ENCODE measurements at regions not wholly inside any gene's neighbourhood (a gene's known extent, or its start where the extent isn't known, plus 50 kb on each side); places are given as distances from the start of the nearest gene placed in this dataset.

DNA sequence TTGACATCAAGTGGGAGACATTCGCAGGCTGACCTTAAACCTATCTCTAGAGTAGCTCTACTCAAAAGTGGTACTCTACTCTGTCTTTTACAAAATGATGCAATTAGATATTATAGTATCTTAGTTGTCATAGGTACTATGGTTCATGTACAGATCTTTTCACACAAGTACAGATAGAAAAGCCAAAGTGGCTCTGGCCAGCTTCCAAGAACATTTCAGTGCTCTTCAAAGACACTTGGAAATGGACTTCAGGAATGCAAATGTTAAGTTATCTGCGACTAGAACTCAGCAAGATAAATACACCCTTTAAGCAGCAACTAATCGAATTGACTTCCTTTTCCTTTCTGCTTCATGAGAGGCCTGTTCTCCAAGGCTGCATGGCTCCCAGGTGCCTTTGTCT lies 718.7 kb upstream of the FAM98A start:
- Mint-ChIP-seq H3K27me3 (ENCODE audit: insufficient read depth, unreplicated experiment) (peaks cover under 1% of the 10 kb centered on the region), H3K27ac (ENCODE audit: unreplicated experiment) (no peak overlapping the region), H3K4me3 (ENCODE audit: unreplicated experiment) (no peak overlapping the region), H3K9me3 (ENCODE audit: unreplicated experiment) (no peaks in the 10 kb centered on the region), H3K36me3 (ENCODE audit: insufficient read depth, unreplicated experiment) (no peaks in the 10 kb centered on the region), H3K4me1 (ENCODE audit: low read depth, unreplicated experiment) (no peaks in the 10 kb centered on the region)
- TF ChIP-seq, protein P1, sequence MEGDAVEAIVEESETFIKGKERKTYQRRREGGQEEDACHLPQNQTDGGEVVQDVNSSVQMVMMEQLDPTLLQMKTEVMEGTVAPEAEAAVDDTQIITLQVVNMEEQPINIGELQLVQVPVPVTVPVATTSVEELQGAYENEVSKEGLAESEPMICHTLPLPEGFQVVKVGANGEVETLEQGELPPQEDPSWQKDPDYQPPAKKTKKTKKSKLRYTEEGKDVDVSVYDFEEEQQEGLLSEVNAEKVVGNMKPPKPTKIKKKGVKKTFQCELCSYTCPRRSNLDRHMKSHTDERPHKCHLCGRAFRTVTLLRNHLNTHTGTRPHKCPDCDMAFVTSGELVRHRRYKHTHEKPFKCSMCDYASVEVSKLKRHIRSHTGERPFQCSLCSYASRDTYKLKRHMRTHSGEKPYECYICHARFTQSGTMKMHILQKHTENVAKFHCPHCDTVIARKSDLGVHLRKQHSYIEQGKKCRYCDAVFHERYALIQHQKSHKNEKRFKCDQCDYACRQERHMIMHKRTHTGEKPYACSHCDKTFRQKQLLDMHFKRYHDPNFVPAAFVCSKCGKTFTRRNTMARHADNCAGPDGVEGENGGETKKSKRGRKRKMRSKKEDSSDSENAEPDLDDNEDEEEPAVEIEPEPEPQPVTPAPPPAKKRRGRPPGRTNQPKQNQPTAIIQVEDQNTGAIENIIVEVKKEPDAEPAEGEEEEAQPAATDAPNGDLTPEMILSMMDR (IDR thresholded peaks at IDR 0.05; ENCODE audit: insufficient read depth in 1 of 2, low read depth in 1 of 2, low read length in 1 of 2, severe bottlenecking in 1 of 2, unreplicated experiment in 1 of 2), result no peak
- no peaks in the 10 kb centered on the region for H3K9me3 ChIP-seq
- no peaks in the 10 kb centered on the region for H3K27me3 ChIP-seq (replicated peaks; ENCODE audit: control insufficient read depth, insufficient read depth, low read length)
- H3K36me3 ChIP-seq (ENCODE audit: control insufficient read depth, insufficient read depth, low read length), result no peaks in the 10 kb centered on the region
- H3K4me1 ChIP-seq, result no peaks in the 10 kb centered on the region
- CTCF ChIA-PET, result no interaction called here
- POLR2A ChIA-PET, result no interaction called here
- no peak for DNase-seq
- BruUV-seq (replicated peaks), result no TSS peak
- intact Hi-C loops (cut with micrococcal nuclease; ENCODE audit: unreplicated experiment), result no loop called here
- no peak overlapping the region for H3K4me3 ChIP-seq (ENCODE audit: low read depth, low read length)

DNA sequence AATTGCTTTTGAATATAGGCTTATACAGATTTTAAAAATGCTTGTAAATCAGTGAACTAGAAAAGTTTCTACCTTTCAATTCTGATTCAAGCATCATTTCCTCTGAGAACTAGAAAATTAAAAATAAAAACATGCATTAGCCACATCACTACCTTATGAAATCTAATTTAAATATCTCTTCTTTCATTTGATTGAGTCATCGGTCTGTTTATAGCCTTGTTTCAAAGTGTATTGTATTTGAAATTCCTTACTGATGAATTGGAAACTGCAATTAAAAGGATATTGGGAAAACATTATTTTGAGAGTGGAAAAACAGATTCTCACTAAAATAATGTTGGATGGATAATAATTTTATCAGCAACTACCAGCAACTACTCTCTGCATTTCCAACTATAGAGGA lies 717.7 kb upstream of the FAM98A start:
- ChIA-PET CTCF (no interaction called here), POLR2A (no interaction called here)

DNA sequence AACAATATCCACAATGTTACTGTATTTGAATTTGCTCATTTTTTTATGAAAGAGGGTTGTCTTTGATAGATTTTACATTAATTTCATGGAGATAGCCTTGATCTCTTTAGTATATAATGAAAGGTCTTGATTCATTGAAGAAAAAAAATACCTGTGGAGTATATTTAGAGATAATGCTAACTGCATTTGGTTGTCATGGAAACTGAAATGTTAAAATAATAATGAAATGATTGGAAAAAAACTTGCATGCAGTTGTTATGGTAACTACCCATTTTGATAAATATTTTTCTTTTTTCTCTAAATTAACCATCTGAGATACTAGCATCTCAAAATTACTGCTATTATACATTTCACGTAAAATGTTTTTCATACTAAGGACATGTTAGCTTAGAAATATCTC lies 712.7 kb upstream of the FAM98A start:
- Mint-ChIP-seq H3K4me1 (ENCODE audit: low read depth, unreplicated experiment) (no peaks in the 10 kb centered on the region), H3K36me3 (ENCODE audit: insufficient read depth, unreplicated experiment) (no peaks in the 10 kb centered on the region), H3K27ac (ENCODE audit: unreplicated experiment) (no peak overlapping the region), H3K4me3 (ENCODE audit: unreplicated experiment) (no peak overlapping the region), H3K9me3 (ENCODE audit: unreplicated experiment) (no peaks in the 10 kb centered on the region), H3K27me3 (ENCODE audit: insufficient read depth, unreplicated experiment) (peaks cover 2% of the 10 kb centered on the region)
- H3K36me3 ChIP-seq (ENCODE audit: control insufficient read depth, insufficient read depth, low read length), result no peaks in the 10 kb centered on the region
- TF ChIP-seq, protein P1 (IDR thresholded peaks at IDR 0.05; ENCODE audit: insufficient read depth in 1 of 2, low read depth in 1 of 2, low read length in 1 of 2, severe bottlenecking in 1 of 2, unreplicated experiment in 1 of 2), result no peak
- no peaks in the 10 kb centered on the region; the same call in 1 of the 2 replicates for H3K9me3 ChIP-seq
- no peak for DNase-seq
- H3K4me3 ChIP-seq (ENCODE audit: low read depth, low read length), result no peak overlapping the region
- no peaks in the 10 kb centered on the region for H3K4me1 ChIP-seq
- ChIA-PET CTCF (no interaction called here), POLR2A (no interaction called here)
- intact Hi-C loops (cut with micrococcal nuclease; ENCODE audit: unreplicated experiment), result no loop called here
- no TSS peak for BruUV-seq (replicated peaks)
- no peaks in the 10 kb centered on the region for H3K27me3 ChIP-seq (replicated peaks; ENCODE audit: control insufficient read depth, insufficient read depth, low read length)

More for the DNA sequence above, 717.7 kb upstream of the FAM98A start:
- H3K27me3 Mint-ChIP-seq (ENCODE audit: insufficient read depth, unreplicated experiment), result peaks cover 2% of the 10 kb centered on the region
- H3K36me3 Mint-ChIP-seq (ENCODE audit: insufficient read depth, unreplicated experiment), result no peaks in the 10 kb centered on the region
- H3K4me1 Mint-ChIP-seq (ENCODE audit: low read depth, unreplicated experiment), result no peaks in the 10 kb centered on the region
- H3K4me3 ChIP-seq (ENCODE audit: low read depth, low read length), result no peak overlapping the region
- DNase-seq, result no peak
- no peak overlapping the region for H3K4me3 Mint-ChIP-seq (ENCODE audit: unreplicated experiment)
- H3K27me3 ChIP-seq (replicated peaks; ENCODE audit: control insufficient read depth, insufficient read depth, low read length), result no peaks in the 10 kb centered on the region
- no peaks in the 10 kb centered on the region for H3K9me3 ChIP-seq
- H3K36me3 ChIP-seq (ENCODE audit: control insufficient read depth, insufficient read depth, low read length), result no peaks in the 10 kb centered on the region
- no TSS peak for BruUV-seq (replicated peaks)
- H3K4me1 ChIP-seq, result no peaks in the 10 kb centered on the region
- intact Hi-C loops (cut with micrococcal nuclease; ENCODE audit: unreplicated experiment), result no loop called here
- no peaks in the 10 kb centered on the region for H3K9me3 Mint-ChIP-seq (ENCODE audit: unreplicated experiment)
- no peak overlapping the region for H3K27ac Mint-ChIP-seq (ENCODE audit: unreplicated experiment)
- TF ChIP-seq, protein P1 (IDR thresholded peaks at IDR 0.05; ENCODE audit: insufficient read depth in 1 of 2, low read depth in 1 of 2, low read length in 1 of 2, severe bottlenecking in 1 of 2, unreplicated experiment in 1 of 2), result no peak

Measured in Caco-2 (cell line).